MM.1S (cell line): ENCODE measurements at regions not wholly inside any gene's neighbourhood (a gene's known extent, or its start where the extent isn't known, plus 50 kb on each side); places are given as distances from the start of the nearest gene placed in this dataset.

Experiments used
- DNase-seq: peaks from one replicate; pipeline ENCODE4 v3.0.0-alpha.2; 2015
- H2AFZ ChIP-seq: fragments of 300-600 bp; sonication (generic); 2 replicates; pipeline ENCODE4 v1.6.0; 2016; ENCODE audit warnings: antibody characterized with exemption, low read length
- H3F3A ChIP-seq: fragments of 300-600 bp; sonication (generic); 2 replicates; pipeline ENCODE4 v1.6.1; 2016; ENCODE audit warnings: mild to moderate bottlenecking, antibody characterized with exemption, low read length, moderate library complexity, mixed read lengths; ENCODE audit not compliant: insufficient read depth
- H3K27ac ChIP-seq: fragments of 300-600 bp; sonication (generic); 2 replicates; pipeline ENCODE4 v1.5.1; 2016; ENCODE audit warnings: mild to moderate bottlenecking, low read length
- H3K27me3 ChIP-seq: fragments of 300-600 bp; sonication (generic); replicated peaks from 2 replicates; pipeline ENCODE4 v1.6.0; 2016; ENCODE audit warnings: low read length; ENCODE audit not compliant: insufficient read depth
- H3K36me3 ChIP-seq: fragments of 300-600 bp; sonication (generic); replicated peaks from 2 replicates; pipeline ENCODE4 v1.6.1; 2016; ENCODE audit warnings: mild to moderate bottlenecking, low read length, mixed read lengths; ENCODE audit not compliant: insufficient read depth
- H3K4me1 ChIP-seq: fragments of 300-600 bp; sonication (generic); 2 replicates; pipeline ENCODE4 v1.6.1; 2016; ENCODE audit warnings: low read length, mixed read lengths
- H3K4me2 ChIP-seq: fragments of 300-600 bp; sonication (generic); 2 replicates; pipeline ENCODE4 v1.6.0; 2016; ENCODE audit warnings: low read depth, low read length
- H3K4me3 ChIP-seq: fragments of 300-600 bp; sonication (generic); 2 replicates; pipeline ENCODE4 v1.5.1; 2016; ENCODE audit warnings: low read length, mixed read lengths
- H3K79me2 ChIP-seq: fragments of 300-600 bp; sonication (generic); 2 replicates; pipeline ENCODE4 v1.6.1; 2016; ENCODE audit warnings: mixed run types, low read length, mixed read lengths
- H3K9ac ChIP-seq: fragments of 300-600 bp; sonication (generic); 2 replicates; pipeline ENCODE4 v1.6.1; 2016; ENCODE audit warnings: low read length, mixed read lengths
- H3K9me2 ChIP-seq: fragments of 300-600 bp; sonication (generic); replicated peaks from 2 replicates; pipeline ENCODE4 v1.6.1; 2016; ENCODE audit warnings: mild to moderate bottlenecking, low read length, mixed read lengths; ENCODE audit not compliant: insufficient read depth
- H3K9me3 ChIP-seq: fragments of 300-600 bp; sonication (generic); replicated peaks from 2 replicates; pipeline ENCODE4 v1.6.1; 2016; ENCODE audit warnings: mild to moderate bottlenecking, low read length, mixed read lengths; ENCODE audit not compliant: insufficient read depth
- H4K20me1 ChIP-seq: fragments of 300-600 bp; sonication (generic); 2 replicates; pipeline ENCODE4 v1.6.1; 2016; ENCODE audit warnings: mild to moderate bottlenecking, low read length, moderate library complexity, mixed read lengths; ENCODE audit not compliant: insufficient read depth
- CTCF ChIP-seq: fragments of 300-600 bp; sonication (generic); IDR thresholded peaks from 2 replicates; pipeline ENCODE4 v1.5.1; 2016; ENCODE audit warnings: antibody characterized with exemption, low read length, mixed read lengths
- EZH2 ChIP-seq: fragments of 300-600 bp; sonication (generic); optimal IDR thresholded peaks from 2 replicates; pipeline ENCODE3; 2017; ENCODE audit warnings: low read depth, mild to moderate bottlenecking, antibody characterized with exemption, low read length, mixed read lengths
- EZH2phosphoT487 ChIP-seq: fragments of 300-600 bp; sonication (generic); IDR thresholded peaks from 2 replicates; pipeline ENCODE4 v1.6.1; 2018; ENCODE audit warnings: antibody characterized with exemption, low read length

DNA sequence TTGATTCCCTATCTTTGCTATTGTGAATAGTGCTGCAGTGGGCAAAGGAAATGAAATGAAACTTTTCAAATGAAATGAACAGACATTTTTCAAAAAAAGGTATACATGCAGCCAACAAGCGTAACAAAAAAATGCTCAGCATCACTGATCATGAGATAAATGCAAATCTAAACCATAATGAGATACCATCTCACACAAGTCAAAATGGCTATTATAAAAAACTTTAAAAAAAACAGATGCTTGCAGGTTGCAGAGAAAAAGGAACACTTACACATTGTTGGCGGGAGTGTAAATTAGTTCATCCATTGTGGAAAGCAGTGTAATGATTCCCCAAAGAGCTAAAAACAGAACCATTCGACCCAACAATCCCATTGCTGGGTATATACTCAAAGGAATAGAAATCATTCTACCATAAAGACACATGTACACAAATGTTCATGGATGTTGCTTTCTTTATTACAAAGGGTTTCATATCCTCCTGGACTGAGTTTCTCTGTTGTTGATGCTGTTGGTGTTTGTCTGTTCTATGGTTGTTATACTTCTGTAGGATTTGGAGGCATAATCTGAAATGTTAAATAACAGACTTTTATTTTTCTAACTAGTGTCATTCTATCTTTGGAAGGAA lies 99.3 kb upstream of the SOX9 start:
- H3K4me3 ChIP-seq: no peak overlapping the region
- H3K27me3 ChIP-seq: no peaks in the 10 kb centered on the region
- H3K9me3 ChIP-seq: no peaks in the 10 kb centered on the region
- no peaks in the 10 kb centered on the region for H3K36me3 ChIP-seq
- TF ChIP-seq EZH2 (no peak), EZH2phosphoT487 (no peak), CTCF (no peak)
- no peak overlapping the region for H3K27ac ChIP-seq
- H3F3A ChIP-seq: no peaks in the 10 kb centered on the region
- no peak overlapping the region for H3K4me2 ChIP-seq
- H4K20me1 ChIP-seq: no peaks in the 10 kb centered on the region
- H3K9ac ChIP-seq: no peak overlapping the region
- no peaks in the 10 kb centered on the region for H3K4me1 ChIP-seq
- H2AFZ ChIP-seq: no peak overlapping the region
- no peaks in the 10 kb centered on the region for H3K79me2 ChIP-seq
- no peak for DNase-seq
- no peaks in the 10 kb centered on the region for H3K9me2 ChIP-seq

DNA sequence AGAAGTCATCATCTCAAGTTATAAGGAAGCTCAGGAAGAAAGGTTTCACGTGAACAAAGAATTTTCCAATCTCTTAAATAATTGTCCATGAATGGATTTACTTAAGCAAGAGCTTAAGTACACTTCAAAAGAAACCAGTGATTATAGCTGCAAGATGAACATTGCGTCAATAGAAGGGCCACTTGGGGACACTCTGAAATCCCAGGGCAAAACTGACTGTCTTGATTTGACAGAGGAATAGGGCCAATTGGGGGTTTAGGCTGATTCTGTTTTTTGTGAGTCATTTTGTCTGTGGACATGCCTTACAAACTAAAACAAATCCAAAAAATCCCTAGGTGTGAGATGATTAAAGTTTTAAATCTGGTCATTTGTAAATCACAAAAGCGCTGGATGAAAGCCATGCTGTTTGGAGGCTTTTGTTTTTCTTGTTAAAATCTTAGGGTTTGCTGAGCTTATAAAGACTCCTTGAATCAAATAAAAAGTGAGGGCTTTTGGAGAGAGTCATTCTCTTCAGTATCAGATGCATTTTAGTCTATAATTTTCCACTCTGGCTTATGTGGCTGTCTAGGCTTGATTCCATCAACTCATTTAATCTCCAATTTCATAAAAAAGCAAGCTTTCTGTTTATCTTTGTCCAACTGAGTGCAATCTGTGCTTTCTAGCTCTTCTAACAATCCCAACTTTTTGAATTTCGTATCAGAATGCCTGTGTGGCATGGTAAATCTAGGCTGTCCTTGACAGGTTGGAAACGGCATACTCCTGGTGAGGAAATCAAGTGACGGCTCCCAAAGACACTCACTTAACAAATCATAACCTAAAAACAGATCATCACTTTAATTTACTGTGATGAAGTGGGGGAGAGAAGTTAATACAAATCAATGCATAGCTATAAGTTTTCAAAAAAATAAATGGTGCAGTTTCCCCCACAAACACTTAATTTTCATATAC lies 98.2 kb upstream of the SOX9 start:
- H3K9ac ChIP-seq: no peak overlapping the region
- H3K4me2 ChIP-seq: no peak overlapping the region
- no peak overlapping the region for H3K4me3 ChIP-seq
- no peaks in the 10 kb centered on the region for H3K4me1 ChIP-seq
- H3K9me3 ChIP-seq: no peaks in the 10 kb centered on the region
- no peaks in the 10 kb centered on the region for H3K9me2 ChIP-seq
- H3K36me3 ChIP-seq: no peaks in the 10 kb centered on the region
- H4K20me1 ChIP-seq: no peaks in the 10 kb centered on the region
- H3K27me3 ChIP-seq: no peaks in the 10 kb centered on the region
- H3F3A ChIP-seq: no peaks in the 10 kb centered on the region
- no peaks in the 10 kb centered on the region for H3K79me2 ChIP-seq
- no peak overlapping the region for H2AFZ ChIP-seq
- no peak overlapping the region for H3K27ac ChIP-seq
- TF ChIP-seq EZH2phosphoT487: no peak
- no peak for TF ChIP-seq EZH2
- TF ChIP-seq CTCF: no peak
- DNase-seq: no peak

DNA sequence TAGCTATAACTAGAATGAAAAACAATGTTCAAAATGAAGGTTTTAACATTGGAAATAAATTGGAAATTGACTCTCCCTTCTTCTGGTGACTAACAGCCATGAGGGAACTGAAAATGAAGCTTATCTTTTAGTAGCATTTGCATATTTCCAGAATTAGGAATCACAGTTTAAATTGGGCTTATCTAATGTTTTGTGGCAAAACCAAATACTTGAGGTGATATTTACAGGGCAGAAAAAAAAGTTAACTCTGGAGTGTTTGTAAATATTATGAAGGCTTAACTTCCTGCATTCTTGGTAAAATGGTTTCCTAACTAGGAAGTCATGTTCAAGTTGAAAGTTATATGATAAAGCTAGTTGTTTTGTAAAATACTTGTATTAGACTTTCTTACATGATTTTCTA lies 96.4 kb upstream of the SOX9 start:
- Histone ChIP-seq H3K9me2 (no peaks in the 10 kb centered on the region), H3K27ac (no peak overlapping the region), H3K27me3 (no peaks in the 10 kb centered on the region), H2AFZ (no peak overlapping the region), H3K4me3 (no peak overlapping the region), H4K20me1 (no peaks in the 10 kb centered on the region), H3K4me1 (no peaks in the 10 kb centered on the region), H3F3A (no peaks in the 10 kb centered on the region), H3K4me2 (no peak overlapping the region), H3K79me2 (no peaks in the 10 kb centered on the region), H3K36me3 (no peaks in the 10 kb centered on the region), H3K9ac (no peak overlapping the region), H3K9me3 (no peaks in the 10 kb centered on the region)
- DNase-seq: no peak
- TF ChIP-seq EZH2: no peak
- TF ChIP-seq EZH2phosphoT487: no peak
- no peak for TF ChIP-seq CTCF
